ENCODE measurements at regions not wholly inside any gene's neighbourhood (a gene's known extent, or its start where the extent isn't known, plus 50 kb on each side); places are given as distances from the start of the nearest gene placed in this dataset.

DNA sequence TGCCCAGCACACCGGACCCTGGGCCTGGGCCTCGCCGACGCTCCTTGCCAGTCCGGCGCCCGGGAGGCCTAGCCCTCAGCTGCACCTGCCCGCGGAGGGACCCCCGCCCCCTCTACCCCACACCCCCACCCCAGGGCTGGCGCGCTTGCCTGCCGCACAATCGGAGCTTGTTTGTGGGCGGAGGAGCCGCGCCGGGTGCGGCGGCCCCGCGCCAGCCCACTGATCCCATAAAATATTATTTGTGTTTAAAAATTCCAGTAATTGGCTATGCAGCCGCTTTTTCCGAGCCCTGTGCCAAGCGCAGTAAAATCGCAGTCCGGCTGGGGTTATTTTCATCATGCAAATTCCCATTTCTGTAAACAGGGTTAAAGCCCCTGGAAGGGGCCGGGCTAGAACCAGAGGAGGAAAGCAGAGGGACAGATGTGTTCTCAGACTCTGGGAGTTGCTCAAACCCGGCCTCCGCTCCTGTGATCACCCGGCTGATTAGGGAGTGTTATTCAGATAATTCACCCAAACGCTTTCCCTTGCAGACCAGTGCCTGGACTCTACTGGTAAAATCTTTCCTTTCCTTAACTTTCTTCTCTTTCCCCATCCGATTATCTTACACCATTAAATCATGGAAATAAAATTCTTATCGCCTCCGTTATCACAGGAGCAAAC lies 93.1 kb downstream of the NCR2 start:
- peak; percentile 79 for DNase-seq (ENCODE audit: low read depth)
- TF ChIP-seq, protein P1, sequence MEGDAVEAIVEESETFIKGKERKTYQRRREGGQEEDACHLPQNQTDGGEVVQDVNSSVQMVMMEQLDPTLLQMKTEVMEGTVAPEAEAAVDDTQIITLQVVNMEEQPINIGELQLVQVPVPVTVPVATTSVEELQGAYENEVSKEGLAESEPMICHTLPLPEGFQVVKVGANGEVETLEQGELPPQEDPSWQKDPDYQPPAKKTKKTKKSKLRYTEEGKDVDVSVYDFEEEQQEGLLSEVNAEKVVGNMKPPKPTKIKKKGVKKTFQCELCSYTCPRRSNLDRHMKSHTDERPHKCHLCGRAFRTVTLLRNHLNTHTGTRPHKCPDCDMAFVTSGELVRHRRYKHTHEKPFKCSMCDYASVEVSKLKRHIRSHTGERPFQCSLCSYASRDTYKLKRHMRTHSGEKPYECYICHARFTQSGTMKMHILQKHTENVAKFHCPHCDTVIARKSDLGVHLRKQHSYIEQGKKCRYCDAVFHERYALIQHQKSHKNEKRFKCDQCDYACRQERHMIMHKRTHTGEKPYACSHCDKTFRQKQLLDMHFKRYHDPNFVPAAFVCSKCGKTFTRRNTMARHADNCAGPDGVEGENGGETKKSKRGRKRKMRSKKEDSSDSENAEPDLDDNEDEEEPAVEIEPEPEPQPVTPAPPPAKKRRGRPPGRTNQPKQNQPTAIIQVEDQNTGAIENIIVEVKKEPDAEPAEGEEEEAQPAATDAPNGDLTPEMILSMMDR (IDR thresholded peaks at IDR 0.05; ENCODE audit: insufficient read depth, low read depth, low read length): no peak
- H3K4me3 ChIP-seq (ENCODE audit: low read depth, low read length): peak overlapping the region; percentile 23

DNA sequence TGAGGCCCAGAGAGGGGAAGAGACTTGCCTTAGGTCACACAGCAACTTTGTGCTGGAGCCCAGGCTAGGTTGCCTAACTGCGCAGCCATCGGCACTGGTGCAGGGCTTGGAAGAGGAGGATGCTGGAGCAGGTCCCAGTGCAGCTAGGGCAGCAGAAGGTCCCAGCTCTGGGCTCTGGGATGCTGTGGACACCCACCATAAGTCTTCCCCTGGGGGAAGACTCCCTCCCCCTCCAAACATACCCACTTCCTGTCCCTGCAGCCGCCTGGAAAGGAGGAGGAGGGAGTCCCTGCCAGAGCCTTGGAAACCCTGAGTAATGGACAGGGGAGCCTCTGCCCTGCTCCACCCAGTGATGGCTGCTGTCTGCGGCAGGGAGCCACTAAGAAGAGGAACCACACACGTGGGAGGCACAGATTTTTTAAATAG lies 93.6 kb downstream of the NCR2 start:
- DNase-seq (ENCODE audit: low read depth): peak; percentile 16
- TF ChIP-seq, protein P1 (IDR thresholded peaks at IDR 0.05; ENCODE audit: insufficient read depth, low read depth, low read length): no peak
- H3K4me3 ChIP-seq (ENCODE audit: low read depth, low read length): no peak overlapping the region

DNA sequence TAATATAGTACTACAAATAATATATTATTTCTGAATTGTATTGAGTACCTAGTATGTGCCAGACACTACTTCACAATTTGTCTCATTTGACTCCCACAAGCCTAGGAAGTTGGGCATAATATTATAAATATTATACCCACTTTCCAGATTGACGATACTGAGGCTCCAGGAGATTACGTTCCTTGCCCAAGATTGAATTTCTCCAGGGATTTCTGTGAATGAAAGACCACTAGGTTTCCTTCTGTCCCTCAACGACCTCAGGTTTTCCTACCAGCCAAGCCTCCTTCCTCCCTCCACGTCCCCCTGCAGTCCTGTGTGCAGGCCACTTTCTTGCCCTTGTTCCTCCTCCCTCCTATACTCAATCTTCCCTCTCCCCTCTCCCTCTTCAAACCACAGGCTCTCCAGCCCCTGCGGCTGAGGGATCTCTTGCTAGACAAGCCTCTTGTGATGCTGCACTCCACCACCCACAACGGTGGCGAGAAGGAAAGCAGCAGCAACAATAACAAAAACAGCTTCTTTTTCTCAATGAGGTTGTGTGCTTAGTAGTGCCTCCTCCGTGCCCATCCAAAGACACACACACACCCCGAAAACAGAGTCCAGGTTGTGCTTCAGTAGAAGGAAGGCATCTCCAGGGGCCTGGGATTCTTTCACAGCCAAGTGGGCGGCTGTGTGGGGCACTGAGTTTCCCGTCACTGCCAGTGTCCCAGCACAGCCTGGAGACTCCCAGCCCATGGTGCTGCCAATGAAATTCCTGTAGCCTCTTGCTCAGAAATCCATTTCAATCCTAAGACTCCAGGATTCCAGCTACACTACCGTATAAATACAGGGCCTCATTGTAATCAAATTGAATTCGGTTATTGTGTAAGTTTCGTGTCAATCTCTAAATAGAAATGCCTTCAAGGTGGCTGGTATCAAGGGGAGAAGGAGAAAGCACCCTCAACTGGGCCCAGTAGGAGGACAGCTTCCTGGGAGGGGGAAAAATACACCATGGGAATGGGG lies 94.4 kb downstream of the NCR2 start:
- DNase-seq (ENCODE audit: low read depth): no peak
- TF ChIP-seq, protein P1 (IDR thresholded peaks at IDR 0.05; ENCODE audit: insufficient read depth, low read depth, low read length): no peak
- H3K4me3 ChIP-seq (ENCODE audit: low read depth, low read length): no peak overlapping the region

DNA sequence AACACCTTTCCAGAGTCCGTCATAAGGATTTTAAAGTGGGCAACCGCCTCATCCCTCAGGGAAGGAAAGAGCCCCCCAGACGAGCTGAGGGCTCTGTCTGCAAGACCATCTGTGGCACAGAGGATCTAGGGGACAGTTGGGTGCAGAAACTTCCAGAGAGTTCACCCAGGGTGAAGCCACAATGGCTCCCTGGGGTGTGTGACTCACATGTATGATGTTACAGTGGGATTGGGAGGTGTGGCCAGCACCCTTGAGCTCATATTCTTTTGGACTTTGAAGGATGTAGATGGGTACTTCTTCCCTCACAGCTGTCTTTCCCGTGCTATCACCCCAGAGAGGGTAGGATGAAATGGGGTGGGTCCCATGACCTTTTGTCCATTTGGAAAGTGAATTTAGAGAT lies 95.5 kb downstream of the NCR2 start:
- peak; percentile 61 for DNase-seq (ENCODE audit: low read depth)
- TF ChIP-seq, protein P1 (IDR thresholded peaks at IDR 0.05; ENCODE audit: insufficient read depth, low read depth, low read length): no peak
- no peak overlapping the region for H3K4me3 ChIP-seq (ENCODE audit: low read depth, low read length)

DNA sequence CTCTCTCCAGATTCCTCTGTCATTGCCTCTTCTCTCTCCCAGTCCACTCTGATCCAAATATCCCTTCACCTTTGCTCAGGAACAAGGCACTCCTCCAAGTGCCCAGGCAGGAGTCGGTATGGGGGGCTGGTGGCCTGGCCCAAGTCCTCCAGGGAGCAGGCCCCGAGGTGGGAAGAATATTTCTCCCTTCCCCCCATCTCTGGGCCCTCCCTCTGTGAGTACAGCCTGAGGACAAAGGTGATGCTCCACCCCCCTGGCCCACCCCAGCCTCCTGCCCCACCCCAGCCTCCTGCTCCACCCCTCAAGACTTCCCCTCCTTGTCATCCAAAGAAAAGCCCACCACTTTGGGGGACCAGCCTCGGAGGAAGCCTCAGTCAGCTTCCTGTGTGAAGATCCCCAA lies 96.9 kb downstream of the NCR2 start:
- TF ChIP-seq, protein P1 (IDR thresholded peaks at IDR 0.05; ENCODE audit: insufficient read depth, low read depth, low read length): no peak
- no peak for DNase-seq (ENCODE audit: low read depth)

DNA sequence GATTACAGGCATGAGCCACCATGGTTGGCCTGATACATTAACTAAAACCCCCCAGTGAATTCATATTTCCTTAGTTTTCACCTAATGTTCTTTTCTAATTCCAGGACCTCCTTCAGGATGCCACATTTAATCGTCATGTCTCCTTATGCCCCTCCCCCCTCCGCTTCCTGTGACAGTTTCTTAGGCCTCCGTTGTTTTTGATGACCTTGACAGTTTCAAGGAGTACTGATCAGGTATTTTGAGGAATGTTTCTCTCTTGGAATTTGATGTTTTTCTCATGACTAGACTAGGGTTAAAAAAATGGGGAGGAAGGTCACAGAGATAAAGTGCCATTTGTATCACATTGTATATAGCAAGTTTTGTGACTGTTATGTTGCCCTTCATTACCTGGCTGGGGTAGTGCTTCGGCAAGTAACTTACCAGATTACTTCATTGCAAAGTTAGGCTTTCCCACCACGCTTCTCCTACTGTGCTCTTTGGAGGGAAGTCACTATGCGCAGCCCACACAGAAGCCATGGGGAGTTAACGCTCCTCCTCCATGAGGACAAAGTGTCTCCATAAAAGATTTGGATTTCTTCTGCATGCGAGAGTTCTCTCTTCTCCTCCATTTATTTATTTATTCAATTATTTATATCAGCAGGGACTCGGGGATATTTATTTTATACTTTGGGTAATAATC lies 99.5 kb downstream of the NCR2 start:
- DNase-seq (ENCODE audit: low read depth): no peak
- H3K4me3 ChIP-seq (ENCODE audit: low read depth, low read length): no peak overlapping the region
- TF ChIP-seq, protein P1 (IDR thresholded peaks at IDR 0.05; ENCODE audit: insufficient read depth, low read depth, low read length): no peak

More for the DNA sequence above, 96.9 kb downstream of the NCR2 start:
- no peak overlapping the region for H3K4me3 ChIP-seq (ENCODE audit: low read depth, low read length)
